HG03342 (cell line): ENCODE measurements at regions not wholly inside any gene's neighbourhood (a gene's known extent, or its start where the extent isn't known, plus 50 kb on each side); places are given as distances from the start of the nearest gene placed in this dataset.

Experiments
- ATAC-seq: cut with Tn5 transposase; IDR thresholded peaks from one replicate; pipeline ENCODE4 v1.9.1; 2021; ENCODE audit warnings: mild to moderate bottlenecking, moderate library complexity; ENCODE audit not compliant: unreplicated experiment

- no peak for ATAC-seq
Measured at GRCh38 chr15:66848116-66848515, 146.1 kb downstream of the SMAD6 start.

GRCh38 chr15:66848686-66849392 is 146.8 kb downstream of the SMAD6 start:
- no peak for ATAC-seq

DNA sequence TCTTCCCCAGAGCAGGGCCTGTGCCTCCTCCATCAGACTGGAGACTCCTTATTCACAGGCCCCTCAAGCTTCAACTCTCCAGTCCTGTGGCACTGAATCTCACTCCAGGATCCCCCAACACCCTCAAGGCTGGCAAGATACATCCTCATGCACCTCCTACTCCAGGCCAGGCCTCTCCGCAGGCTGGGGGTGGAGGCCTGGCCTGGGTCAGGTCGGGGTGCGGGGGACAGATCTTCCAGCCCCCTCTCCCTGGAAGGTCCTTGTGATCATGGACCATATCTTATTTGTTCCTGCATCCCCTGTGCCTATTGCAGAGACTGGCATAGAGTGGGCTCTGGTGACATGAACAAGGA is 147.3 kb downstream of the SMAD6 start:
- no peak for ATAC-seq

GRCh38 chr15:66849746-66850077 is 147.7 kb downstream of the SMAD6 start:
- no peak for ATAC-seq

DNA sequence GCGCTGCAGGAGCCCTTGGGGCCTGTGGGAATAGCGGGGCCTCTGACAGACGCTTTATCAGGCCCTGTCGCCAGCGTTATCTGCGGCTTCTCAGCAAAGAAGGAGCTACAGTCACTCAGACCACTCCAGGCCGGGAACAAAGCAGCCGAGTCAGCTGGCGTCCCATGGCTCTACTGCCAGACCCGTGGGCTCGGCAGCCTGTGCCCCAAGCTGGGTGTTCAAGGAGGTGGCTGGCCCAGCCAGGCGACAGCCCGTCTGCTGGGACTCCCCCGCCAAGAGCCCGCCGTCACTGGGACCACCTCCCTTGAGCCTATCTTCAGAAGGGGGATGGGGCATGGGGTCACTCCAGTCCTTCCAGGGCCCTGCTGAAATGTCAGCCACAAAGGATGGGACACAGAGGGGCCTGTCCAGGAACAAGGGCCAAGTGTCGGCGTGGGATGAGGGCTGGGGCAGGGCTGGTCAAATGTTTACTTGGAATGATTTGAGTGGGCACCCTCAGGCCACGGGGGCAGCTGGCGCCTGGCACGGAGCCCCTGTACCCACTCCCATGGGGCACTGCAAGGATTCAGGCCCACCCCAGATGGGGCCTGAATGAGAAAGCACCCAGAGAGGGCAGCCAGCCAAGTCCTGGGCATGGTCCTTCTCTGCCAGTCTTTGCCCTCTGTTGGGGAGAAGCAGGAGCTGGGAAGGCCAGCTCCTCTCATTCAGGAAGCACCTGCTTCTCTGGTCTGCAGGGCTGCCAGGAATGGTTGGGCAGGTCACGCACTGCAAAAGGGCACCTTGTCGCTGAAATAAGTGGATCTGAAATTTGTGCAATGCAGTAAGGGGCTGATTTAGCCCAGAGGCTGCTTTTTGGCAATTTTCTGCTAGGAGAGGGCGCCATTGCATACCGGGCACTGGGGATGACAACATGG is 148.3 kb downstream of the SMAD6 start:
- ATAC-seq = no peak

GRCh38 chr15:66850996-66851310 is 148.9 kb downstream of the SMAD6 start:
- ATAC-seq = no peak

DNA sequence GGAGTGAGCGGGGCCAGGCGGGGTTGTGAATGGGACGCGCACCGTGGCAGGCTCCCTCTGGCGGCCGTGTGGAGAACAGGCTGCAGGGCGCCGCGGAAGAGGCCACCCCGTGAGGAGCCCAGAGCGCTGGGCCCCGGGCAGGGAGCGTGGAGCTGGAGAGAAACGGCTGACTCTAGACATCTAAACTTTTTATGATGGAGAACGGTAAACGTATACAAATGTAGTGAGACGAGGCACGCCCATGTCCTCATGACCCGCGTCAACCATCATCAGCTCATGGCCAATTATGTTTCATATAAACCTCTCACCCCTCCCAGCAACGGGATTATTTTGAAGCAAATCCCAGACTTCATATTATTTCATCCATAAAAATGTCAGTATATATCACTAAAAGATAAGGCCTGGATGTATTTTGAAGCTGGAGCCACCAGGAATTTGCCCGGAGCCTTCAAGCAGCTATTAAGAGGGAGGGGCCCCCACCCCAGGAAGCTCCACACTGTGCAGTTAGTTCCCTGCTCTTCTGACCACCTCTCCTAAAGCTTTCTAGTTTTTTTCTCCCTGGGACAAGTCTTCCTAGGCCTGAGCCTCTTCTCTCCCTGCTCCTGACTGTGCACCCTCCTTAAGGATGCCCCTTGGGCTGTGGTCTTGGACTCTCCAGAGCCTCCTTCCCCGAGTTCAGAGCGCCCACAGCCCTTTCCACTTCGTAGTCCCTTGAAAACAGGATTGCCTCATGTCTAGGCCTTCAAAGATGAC is 149.5 kb downstream of the SMAD6 start:
- peak; percentile 69 for ATAC-seq

GRCh38 chr15:66852064-66852905 is 150.2 kb downstream of the SMAD6 start:
- ATAC-seq = no peak

GRCh38 chr15:66854012-66854965 is 152.3 kb downstream of the SMAD6 start:
- ATAC-seq = no peak

DNA sequence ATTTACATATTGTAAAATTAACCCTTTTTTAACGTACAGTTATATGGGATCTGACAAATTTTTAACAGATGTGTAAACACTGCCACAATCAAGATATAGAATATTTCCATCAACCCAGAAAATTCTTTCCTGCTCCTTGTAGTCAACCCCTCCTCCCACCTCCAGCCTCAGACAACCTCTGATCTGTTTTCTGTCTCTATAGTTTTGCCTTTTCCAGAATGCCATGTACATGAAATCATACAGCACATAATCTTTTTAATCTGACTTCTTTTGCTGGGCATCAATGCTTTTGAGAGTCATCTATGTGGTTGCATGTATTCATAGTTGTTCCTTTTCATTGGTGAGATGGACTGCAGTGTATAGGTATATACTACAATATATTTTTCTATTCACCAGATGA is 153.0 kb downstream of the SMAD6 start:
- no peak for ATAC-seq

- ATAC-seq = no peak
Measured at GRCh38 chr15:66857694-66858093, 155.7 kb downstream of the SMAD6 start.

GRCh38 chr15:66858423-66859207 is 156.6 kb downstream of the SMAD6 start:
- no peak for ATAC-seq

DNA sequence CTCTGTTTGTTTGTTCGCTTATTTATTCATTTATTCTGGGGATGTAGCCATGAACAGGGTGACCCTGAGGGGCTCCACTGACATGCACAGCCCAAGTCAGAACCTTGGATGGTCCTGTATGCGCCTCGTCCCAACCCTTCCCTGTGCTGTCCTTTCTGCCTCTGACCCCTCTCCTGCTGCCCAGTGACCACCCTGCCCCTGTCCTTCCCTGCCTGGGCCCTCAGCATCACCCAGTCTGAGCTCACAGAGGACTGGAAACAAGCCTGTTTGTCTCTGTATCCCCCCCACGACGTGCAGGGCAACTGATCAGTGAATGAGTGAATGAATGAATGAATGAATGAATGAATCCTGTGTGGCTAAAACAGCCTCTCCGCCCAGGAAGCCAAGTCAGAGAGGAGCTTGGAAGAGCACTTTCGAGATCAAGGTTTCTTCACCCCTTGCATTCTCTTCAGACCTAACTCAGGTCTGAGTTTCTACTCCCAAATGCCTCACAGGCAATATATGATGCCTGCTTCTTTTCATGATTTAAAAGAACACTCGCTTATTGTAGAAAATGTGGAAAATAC is 157.7 kb downstream of the SMAD6 start:
- ATAC-seq = no peak

DNA sequence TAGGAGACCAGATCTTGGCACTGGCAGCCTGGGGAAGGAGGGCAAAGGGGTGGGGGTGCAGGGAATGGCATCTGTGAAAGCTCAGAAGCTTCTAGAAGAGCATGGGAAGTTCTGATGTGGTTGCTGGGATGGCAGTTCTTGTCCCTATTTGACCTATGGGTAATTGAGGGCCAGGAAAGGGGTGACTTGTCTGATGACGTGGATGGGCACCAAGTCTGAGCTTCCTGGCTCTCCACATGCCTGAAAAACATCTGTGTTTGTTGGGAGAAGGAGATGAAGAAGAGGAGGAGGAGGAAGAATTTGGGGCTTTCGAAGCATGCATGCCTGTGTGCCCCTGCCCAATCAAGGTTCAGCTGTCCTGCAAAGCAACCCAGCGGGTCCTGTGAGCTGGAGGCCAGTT is 158.8 kb downstream of the SMAD6 start:
- no peak for ATAC-seq

DNA sequence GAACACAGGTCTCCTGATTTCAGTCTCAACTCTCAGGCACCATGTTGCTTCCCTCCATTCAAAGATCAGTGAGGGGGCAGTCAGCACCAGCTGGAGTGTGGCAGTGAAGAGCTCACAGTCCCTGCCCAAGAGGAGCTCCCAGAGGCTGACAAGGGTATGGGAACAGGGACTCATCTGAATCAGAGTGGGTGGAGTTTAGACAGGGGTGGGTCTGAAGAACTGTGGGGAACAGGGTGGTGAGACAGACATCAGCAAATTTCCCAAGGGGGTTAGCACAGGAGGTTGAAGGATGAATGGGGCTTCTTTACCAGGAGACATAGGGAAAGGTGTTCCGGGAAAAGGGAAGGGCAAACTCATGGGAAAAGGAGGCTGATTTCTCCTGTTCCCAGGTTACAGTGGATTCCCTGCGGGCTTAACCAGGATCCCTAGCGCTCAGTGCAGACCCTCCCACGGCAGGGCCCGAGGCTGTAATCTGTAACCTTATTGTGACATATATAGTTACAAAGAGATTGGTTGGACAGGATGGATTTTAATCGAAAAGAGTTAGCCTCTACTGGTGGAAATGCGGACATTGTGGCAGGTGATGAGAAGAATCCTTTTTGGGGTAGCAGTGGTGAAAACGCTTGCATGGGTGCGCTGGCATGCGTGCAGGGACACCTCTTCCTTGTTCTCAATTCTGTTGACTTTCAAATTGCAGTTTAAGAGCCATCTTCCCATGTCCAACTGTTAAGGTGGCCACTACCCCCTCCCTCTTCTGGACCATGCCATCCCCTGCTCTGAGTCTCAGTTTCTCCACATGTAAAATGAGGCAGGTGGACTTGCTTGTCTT is 160.3 kb downstream of the SMAD6 start:
- ATAC-seq = no peak

DNA sequence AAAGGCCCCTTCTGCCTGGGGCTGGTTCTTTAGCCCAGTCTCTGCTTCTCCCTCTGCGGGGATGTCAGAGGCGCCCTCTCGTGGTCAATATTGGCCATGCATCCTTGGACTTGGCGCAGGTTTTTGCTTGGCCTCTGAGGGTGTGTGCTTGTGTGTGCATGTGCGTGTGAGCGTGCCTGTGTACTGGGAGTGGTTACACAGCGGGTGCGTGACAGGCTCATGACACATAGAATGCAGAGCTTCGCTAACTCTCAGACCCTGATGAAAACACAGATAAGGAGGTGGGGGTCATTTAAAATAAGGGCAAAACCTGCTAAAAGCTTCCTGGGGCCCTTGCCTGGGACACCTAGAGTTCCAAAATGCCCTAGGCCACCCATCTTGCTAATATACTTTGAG is 160.9 kb downstream of the SMAD6 start:
- ATAC-seq = no peak

DNA sequence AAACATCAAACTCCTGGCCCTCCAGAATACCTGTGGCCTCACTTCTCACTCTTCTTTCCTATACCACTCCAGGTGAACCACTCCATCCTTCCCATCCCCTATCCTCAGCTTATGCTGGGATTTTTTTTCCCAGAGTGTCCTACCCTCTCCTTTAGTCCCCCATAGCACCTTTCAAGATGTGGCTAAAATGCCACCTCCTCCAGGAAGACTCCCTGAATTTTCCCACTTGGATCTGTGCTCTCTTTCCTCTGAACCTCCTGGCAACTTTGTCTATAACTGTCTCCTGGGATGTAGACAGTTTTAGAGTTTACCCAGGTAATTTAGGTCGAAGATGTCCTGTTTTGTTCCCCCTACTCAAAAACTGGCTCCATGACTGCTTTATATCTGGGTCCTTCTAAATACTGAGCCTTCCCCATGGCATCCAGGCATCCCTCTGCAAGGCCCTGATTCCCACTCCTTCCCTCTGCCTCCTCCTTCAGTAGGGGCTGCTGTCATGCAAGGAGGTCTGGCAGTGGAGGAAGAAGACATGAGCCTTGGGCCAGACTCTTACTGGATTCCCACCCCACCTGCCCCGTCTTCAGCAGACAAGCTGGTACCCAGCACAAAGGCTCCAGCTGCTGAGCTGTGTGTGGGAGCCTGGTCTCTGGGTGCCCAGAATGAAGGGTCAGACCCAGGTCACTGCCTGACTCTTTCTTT is 161.5 kb downstream of the SMAD6 start:
- no peak for ATAC-seq
